AG09309 (cell line): ENCODE measurements at regions not wholly inside any gene's neighbourhood (a gene's known extent, or its start where the extent isn't known, plus 50 kb on each side); places are given as distances from the start of the nearest gene placed in this dataset.

Source experiments
- DNase-seq: peaks from one replicate; pipeline ENCODE4 v3.0.0-alpha.2; 2010; ENCODE audit warnings: low read depth
- H3K4me3 ChIP-seq: 2 replicates; pipeline ENCODE4 v1.5.1; 2011; ENCODE audit warnings: mild to moderate bottlenecking, low read depth, low read length, moderate library complexity; ENCODE audit not compliant: control insufficient read depth
- TF ChIP-seq, protein P1 (sequence below): IDR thresholded peaks from 2 replicates; pipeline ENCODE4 v1.5.1; 2011; ENCODE audit warnings: mild to moderate bottlenecking, low read depth, low read length, inconsistent platforms; ENCODE audit not compliant: insufficient read depth, control insufficient read depth; ENCODE audit errors: missing control alignments

GRCh38 chr1:87712261-87713010 is 383.8 kb downstream of the LMO4 start:
- TF ChIP-seq, protein P1, sequence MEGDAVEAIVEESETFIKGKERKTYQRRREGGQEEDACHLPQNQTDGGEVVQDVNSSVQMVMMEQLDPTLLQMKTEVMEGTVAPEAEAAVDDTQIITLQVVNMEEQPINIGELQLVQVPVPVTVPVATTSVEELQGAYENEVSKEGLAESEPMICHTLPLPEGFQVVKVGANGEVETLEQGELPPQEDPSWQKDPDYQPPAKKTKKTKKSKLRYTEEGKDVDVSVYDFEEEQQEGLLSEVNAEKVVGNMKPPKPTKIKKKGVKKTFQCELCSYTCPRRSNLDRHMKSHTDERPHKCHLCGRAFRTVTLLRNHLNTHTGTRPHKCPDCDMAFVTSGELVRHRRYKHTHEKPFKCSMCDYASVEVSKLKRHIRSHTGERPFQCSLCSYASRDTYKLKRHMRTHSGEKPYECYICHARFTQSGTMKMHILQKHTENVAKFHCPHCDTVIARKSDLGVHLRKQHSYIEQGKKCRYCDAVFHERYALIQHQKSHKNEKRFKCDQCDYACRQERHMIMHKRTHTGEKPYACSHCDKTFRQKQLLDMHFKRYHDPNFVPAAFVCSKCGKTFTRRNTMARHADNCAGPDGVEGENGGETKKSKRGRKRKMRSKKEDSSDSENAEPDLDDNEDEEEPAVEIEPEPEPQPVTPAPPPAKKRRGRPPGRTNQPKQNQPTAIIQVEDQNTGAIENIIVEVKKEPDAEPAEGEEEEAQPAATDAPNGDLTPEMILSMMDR: no peak
- no peak for DNase-seq

GRCh38 chr1:87714278-87714677 is 385.6 kb downstream of the LMO4 start:
- no peak overlapping the region for H3K4me3 ChIP-seq
- DNase-seq: no peak
- TF ChIP-seq, protein P1: no peak

More at GRCh38 chr1:87712261-87713010, 383.8 kb downstream of the LMO4 start:
- H3K4me3 ChIP-seq: no peak overlapping the region

GRCh38 chr1:87715052-87715451 is 386.4 kb downstream of the LMO4 start:
- TF ChIP-seq, protein P1: no peak
- DNase-seq: no peak
- H3K4me3 ChIP-seq: no peak overlapping the region

DNA sequence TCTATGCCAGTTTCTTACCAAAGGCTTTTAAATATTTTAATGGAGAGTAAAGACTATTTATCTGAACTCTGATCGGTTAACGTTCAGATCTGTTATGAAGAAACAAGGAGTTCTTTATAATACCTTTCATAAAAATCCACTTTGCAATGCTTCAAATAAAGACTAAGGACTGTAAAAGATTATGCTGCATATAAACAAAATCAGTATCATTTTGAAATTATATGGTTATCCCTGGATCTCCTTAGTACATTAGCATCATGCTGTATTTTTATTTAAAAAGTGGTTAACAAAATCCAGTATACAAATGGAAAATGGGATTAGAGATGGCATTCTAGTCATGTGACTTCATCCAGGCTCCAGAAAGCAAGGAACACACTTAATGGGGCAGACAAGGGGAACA is 386.8 kb downstream of the LMO4 start:
- DNase-seq: no peak
- TF ChIP-seq, protein P1: no peak
- H3K4me3 ChIP-seq: no peak overlapping the region

GRCh38 chr1:87717157-87717670 is 388.5 kb downstream of the LMO4 start:
- DNase-seq: no peak
- no peak overlapping the region for H3K4me3 ChIP-seq
- TF ChIP-seq, protein P1: no peak

DNA sequence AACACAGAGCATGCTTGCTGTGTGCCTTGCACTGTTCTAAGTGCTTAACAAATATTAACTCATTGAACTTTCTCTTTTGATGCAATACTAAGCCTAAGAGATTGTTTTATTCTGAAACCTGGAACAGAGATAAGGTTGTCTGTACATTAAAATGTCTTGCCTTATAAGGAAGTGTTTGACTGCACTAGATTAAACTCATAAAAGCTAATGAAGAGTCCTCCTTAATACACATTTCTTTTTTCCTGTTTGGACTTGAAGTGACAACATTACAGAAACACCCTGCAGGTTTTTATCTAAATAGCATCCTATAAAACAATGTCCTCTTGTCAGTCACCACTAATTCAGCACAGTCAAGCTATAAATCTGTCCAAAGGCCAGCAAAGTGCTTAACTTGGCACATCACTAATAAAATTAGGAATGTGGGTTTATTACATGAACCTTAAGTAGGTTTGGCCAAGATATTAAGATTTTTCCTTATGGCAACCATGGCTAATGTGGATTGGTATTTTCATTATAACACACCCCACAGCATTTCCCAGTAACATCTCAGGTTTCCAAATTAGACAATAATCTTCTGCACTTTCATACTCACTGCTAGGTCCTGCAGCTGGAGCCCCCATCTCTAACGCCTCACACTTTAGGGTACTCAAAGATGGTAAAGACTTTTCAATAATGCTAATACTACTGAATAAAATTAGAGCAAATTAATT is 389.7 kb downstream of the LMO4 start:
- H3K4me3 ChIP-seq: no peak overlapping the region
- DNase-seq: no peak
- TF ChIP-seq, protein P1: no peak
